HepG2 (cell line): ENCODE measurements at regions not wholly inside any gene's neighbourhood (a gene's known extent, or its start where the extent isn't known, plus 50 kb on each side); places are given as distances from the start of the nearest gene placed in this dataset.
A peak's percentile ranks its signal among the peaks of the same experiment; 100 is the strongest.

ENCODE experiments used
- BCL3 ChIP-seq: sonication (generic); formaldehyde crosslinking; IDR thresholded peaks from 2 replicates; pipeline ENCODE4 v1.5.1; 2020; ENCODE audit warnings: mild to moderate bottlenecking, missing genetic modification reagents, moderate library complexity
- CBX1 ChIP-seq: IDR thresholded peaks from one replicate; pipeline ENCODE4 v1.6.1; 2016; ENCODE audit warnings: antibody characterized with exemption, low read depth
- CREBL2 ChIP-seq: sonication (generic); formaldehyde crosslinking; IDR thresholded peaks from 2 replicates; pipeline ENCODE4 v1.8.1; 2023; ENCODE audit warnings: missing genetic modification reagents, mild to moderate bottlenecking, borderline replicate concordance
- EED ChIP-seq: sonication (generic); formaldehyde crosslinking; IDR thresholded peaks from 2 replicates; pipeline ENCODE4 v1.5.0; 2020; ENCODE audit warnings: mild to moderate bottlenecking, missing genetic modification reagents
- FOXO4 ChIP-seq: sonication (generic); formaldehyde crosslinking; conservative IDR thresholded peaks from 2 replicates; pipeline ENCODE4 v1.8.1; 2023; ENCODE audit warnings: missing genetic modification reagents
- JDP2 ChIP-seq: sonication (generic); formaldehyde crosslinking; IDR thresholded peaks from 2 replicates; pipeline ENCODE4 v1.8.1; 2022; ENCODE audit warnings: missing genetic modification reagents, borderline replicate concordance
- NCOR1 ChIP-seq: fragments of 200-600 bp; sonication (generic); IDR thresholded peaks from 2 replicates; pipeline ENCODE4 v1.7.0; 2017; ENCODE audit warnings: antibody characterized with exemption, low read length, borderline replicate concordance
- PRPF4 ChIP-seq: fragments of 200-400 bp; formaldehyde crosslinking; IDR thresholded peaks from 2 replicates; pipeline ENCODE4 v1.6.1; 2016; ENCODE audit warnings: low read length, low read depth; ENCODE audit not compliant: poor library complexity, severe bottlenecking
- RFX5 ChIP-seq: IDR thresholded peaks from 2 replicates; pipeline ENCODE4 v1.6.1; 2011; ENCODE audit warnings: low read depth, low read length, improper control_type of control experiment
- YEATS4 ChIP-seq: sonication (generic); formaldehyde crosslinking; IDR thresholded peaks from 2 replicates; pipeline ENCODE4 v1.4.0; 2020; ENCODE audit warnings: missing genetic modification reagents, borderline replicate concordance
- ZBTB20 ChIP-seq: sonication (generic); formaldehyde crosslinking; IDR thresholded peaks from 2 replicates; pipeline ENCODE4 v1.8.1; 2023; ENCODE audit warnings: missing genetic modification reagents, low read depth, mild to moderate bottlenecking, borderline replicate concordance
- ZFX ChIP-seq: sonication (generic); formaldehyde crosslinking; IDR thresholded peaks from 2 replicates; pipeline ENCODE4 v1.4.0; 2020; ENCODE audit warnings: mild to moderate bottlenecking, low read depth, missing genetic modification reagents, moderate library complexity
- ZNF232 ChIP-seq: sonication (generic); formaldehyde crosslinking; IDR thresholded peaks from 2 replicates; pipeline ENCODE4 v1.4.0; 2020; ENCODE audit warnings: missing genetic modification reagents, borderline replicate concordance
- ZNF362 ChIP-seq: sonication (generic); formaldehyde crosslinking; IDR thresholded peaks from 2 replicates; pipeline ENCODE4 v1.4.0; 2020; ENCODE audit warnings: missing genetic modification reagents, mild to moderate bottlenecking, borderline replicate concordance
- ZNF414 ChIP-seq: sonication (generic); formaldehyde crosslinking; IDR thresholded peaks from 2 replicates; pipeline ENCODE4 v1.5.0; 2020; ENCODE audit warnings: missing genetic modification reagents
- ZNF589 ChIP-seq: sonication (generic); formaldehyde crosslinking; conservative IDR thresholded peaks from 2 replicates; pipeline ENCODE4 v1.8.0; 2022; ENCODE audit warnings: mild to moderate bottlenecking, moderate library complexity, missing genetic modification reagents
- ZNF609 ChIP-seq: sonication (generic); formaldehyde crosslinking; IDR thresholded peaks from 2 replicates; pipeline ENCODE4 v1.4.0; 2020; ENCODE audit warnings: mild to moderate bottlenecking, missing genetic modification reagents, borderline replicate concordance

- no peak for TF ChIP-seq CREBL2
- TF ChIP-seq JDP2 (CRISPR knock-in tag): no peak
- peak; percentile 93 for TF ChIP-seq CBX1
- peak; percentile 79 for TF ChIP-seq ZFX (CRISPR knock-in tag)
- peak; percentile 92 for TF ChIP-seq ZNF609 (CRISPR knock-in tag)
- TF ChIP-seq RFX5: no peak
- peak; percentile 39; the same call in 1 of the 2 replicates for TF ChIP-seq NCOR1
- TF ChIP-seq ZBTB20: peak; percentile 71
- no peak for TF ChIP-seq PRPF4
- no peak for TF ChIP-seq FOXO4 (CRISPR knock-in tag)
- no peak for TF ChIP-seq ZNF589 (CRISPR knock-in tag)
- TF ChIP-seq BCL3 (CRISPR knock-in tag): no peak
- peak; percentile 62; the same call in 1 of the 2 replicates for TF ChIP-seq ZNF414 (CRISPR knock-in tag)
- no peak for TF ChIP-seq EED
- peak; percentile 78 for TF ChIP-seq ZNF362 (CRISPR knock-in tag)
- TF ChIP-seq ZNF232 (CRISPR knock-in tag): peak; percentile 15; the same call in 1 of the 2 replicates
- no peak; the same call in 1 of the 2 replicates for TF ChIP-seq YEATS4 (CRISPR knock-in tag)
These were observed 208.0 kb downstream of the ZFP36L2 start (continued) for GRCh38 chr2:43018179-43019024.
